Vagina (tissue), 2 donors: ENCODE measurements at regions not wholly inside any gene's neighbourhood (a gene's known extent, or its start where the extent isn't known, plus 50 kb on each side); places are given as distances from the start of the nearest gene placed in this dataset.

Experiments
- POLR2AphosphoS5 ChIP-seq, 2 donors: sonication (generic); formaldehyde crosslinking; IDR thresholded peaks; one replicate each; pipeline ENCODE4 v1.9.0; 2017; ENCODE audit warnings: antibody characterized with exemption in 2 of 2, mild to moderate bottlenecking in 2 of 2, low read depth in 1 of 2; ENCODE audit not compliant: insufficient read depth in 1 of 2
- TF ChIP-seq, protein P1 (sequence below), 3 experiments: fragments of 450-650 bp in 2 of 3; fragments of 200-600 bp in 1 of 3; sonication (generic) in 1 of 3; IDR thresholded peaks; one replicate each; pipeline ENCODE4 v1.5.1; 2017 to 2019; ENCODE audit warnings: antibody characterized with exemption in 3 of 3, mild to moderate bottlenecking in 2 of 3, moderate library complexity in 2 of 3

DNA sequence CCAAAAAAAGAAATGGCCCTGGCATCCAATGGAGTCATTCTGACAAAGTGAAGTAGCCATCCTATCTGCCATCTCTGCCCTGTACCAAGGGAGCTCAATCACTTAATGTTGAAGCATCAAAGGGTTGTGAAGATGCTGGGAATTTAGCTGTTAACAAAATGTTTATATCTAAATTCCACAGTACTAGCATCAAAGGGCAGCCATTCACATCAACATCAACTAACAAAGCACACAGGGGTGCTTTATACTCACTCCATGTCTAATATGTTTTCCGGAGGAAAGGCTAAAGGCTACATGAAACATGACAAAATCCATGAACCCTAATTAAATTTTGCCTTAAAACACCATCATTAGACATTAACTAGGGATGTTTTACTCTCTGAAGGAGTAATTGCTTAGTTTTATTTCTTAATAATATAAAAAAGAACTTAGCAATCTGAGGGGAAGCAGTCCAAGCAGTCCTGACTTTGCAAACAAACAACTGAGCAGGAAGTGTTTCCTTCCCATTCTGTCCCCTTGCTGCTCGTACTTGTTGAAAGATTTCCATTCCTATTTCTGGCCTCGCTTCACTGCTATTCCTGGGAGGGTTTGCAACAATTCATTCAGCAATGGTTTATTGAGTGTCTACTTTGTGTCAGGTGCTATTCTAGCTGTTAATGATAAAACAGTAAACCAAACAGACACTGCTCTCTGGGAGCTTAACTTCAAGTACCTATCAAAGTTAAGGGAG is 208.6 kb upstream of the SLC7A11 start:
- TF ChIP-seq POLR2AphosphoS5 (IDR thresholded peaks at IDR 0.05; ENCODE audit: insufficient read depth in 1 of 2, low read depth in 1 of 2), result no peak
- TF ChIP-seq, protein P1, sequence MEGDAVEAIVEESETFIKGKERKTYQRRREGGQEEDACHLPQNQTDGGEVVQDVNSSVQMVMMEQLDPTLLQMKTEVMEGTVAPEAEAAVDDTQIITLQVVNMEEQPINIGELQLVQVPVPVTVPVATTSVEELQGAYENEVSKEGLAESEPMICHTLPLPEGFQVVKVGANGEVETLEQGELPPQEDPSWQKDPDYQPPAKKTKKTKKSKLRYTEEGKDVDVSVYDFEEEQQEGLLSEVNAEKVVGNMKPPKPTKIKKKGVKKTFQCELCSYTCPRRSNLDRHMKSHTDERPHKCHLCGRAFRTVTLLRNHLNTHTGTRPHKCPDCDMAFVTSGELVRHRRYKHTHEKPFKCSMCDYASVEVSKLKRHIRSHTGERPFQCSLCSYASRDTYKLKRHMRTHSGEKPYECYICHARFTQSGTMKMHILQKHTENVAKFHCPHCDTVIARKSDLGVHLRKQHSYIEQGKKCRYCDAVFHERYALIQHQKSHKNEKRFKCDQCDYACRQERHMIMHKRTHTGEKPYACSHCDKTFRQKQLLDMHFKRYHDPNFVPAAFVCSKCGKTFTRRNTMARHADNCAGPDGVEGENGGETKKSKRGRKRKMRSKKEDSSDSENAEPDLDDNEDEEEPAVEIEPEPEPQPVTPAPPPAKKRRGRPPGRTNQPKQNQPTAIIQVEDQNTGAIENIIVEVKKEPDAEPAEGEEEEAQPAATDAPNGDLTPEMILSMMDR (IDR thresholded peaks at IDR 0.05), result no peak
